HepG2 (cell line): ENCODE measurements at regions not wholly inside any gene's neighbourhood (a gene's known extent, or its start where the extent isn't known, plus 50 kb on each side); places are given as distances from the start of the nearest gene placed in this dataset.
A peak's percentile ranks its signal among the peaks of the same experiment; 100 is the strongest.

Experiments used
- ATAC-seq: fragments of 200-7000 bp; cut with Tn5 transposase; 3 replicates; pipeline ENCODE4 v1.9.1; 2020; ENCODE audit warnings: mild to moderate bottlenecking, moderate library complexity
- BruUV-seq: library from RNA; stranded (reverse); fragments of 400-500 nt; replicated peaks from 2 replicates; lab custom pipeline; 2021; lab: Mats Ljungman, UMichigan
- CTCF ChIA-PET: fragments of 300-600 bp; formaldehyde crosslinking; extraction: SDS; loops from one replicate; lab custom pipeline; 2021; ENCODE audit warnings: low total read pairs, inconsistent platforms, low intra/inter-chr PET ratio; lab: Yijun Ruan, JAX
- POLR2A ChIA-PET: fragments of 350-600 bp; sonication (Branson Sonifier 250); formaldehyde crosslinking; loops from one replicate; lab custom pipeline; 2020; ENCODE audit warnings: antibody characterized with exemption, inconsistent platforms; lab: Yijun Ruan, JAX
- DNase-seq: peaks from one replicate; pipeline ENCODE4 v3.0.0-alpha.2; 2015; ENCODE audit warnings: low spot score
- FAIRE-seq: peaks from 3 replicates; lab custom pipeline; 2011; peaks lifted over from hg19 to GRCh38; lab: Jason Lieb, UNC
- H2AFZ ChIP-seq: one replicate; pipeline ENCODE4 v1.6.1; 2011; ENCODE audit warnings: low read length, inconsistent platforms
- H3K27ac ChIP-seq: fragments of 300-600 bp; 3 replicates; pipeline ENCODE4 v1.8.0; 2011; ENCODE audit warnings: mixed run types, mild to moderate bottlenecking, mixed read lengths, low read length, inconsistent platforms; ENCODE audit not compliant: insufficient read depth; ENCODE audit errors: extremely low read length
- H3K27me3 ChIP-seq, 2 experiments: fragments of 200-600 bp in 1 of 2; 2 replicates in 1 of 2; 3 replicates in 1 of 2; pipeline versions ENCODE4 v1.6.0 to v1.8.0; 2011; ENCODE audit warnings: low read length in 2 of 2, mild to moderate bottlenecking in 2 of 2, moderate library complexity in 2 of 2, inconsistent platforms in 1 of 2; ENCODE audit not compliant: insufficient read depth in 2 of 2, control insufficient read depth in 1 of 2
- H3K36me3 ChIP-seq, 2 experiments: fragments of 200-600 bp in 1 of 2; replicated peaks in 1 of 2; 2 replicates in 1 of 2; 3 replicates in 1 of 2; pipeline versions ENCODE4 v1.5.1 to v1.8.0; 2011; ENCODE audit warnings: low read length in 2 of 2, inconsistent platforms in 1 of 2; ENCODE audit not compliant: insufficient read depth in 2 of 2, control insufficient read depth in 1 of 2
- H3K4me1 ChIP-seq: 2 replicates; pipeline ENCODE4 v1.5.1; 2012; ENCODE audit warnings: low read length, inconsistent platforms; ENCODE audit not compliant: insufficient read depth
- H3K4me2 ChIP-seq: 2 replicates; pipeline ENCODE4 v1.6.0; 2011; ENCODE audit warnings: low read depth, low read length, inconsistent platforms
- H3K4me3 ChIP-seq, 3 experiments: fragments of 200-600 bp in 1 of 3; sonication (generic), shearing (Covaris generic) in 1 of 3; replicated peaks in 1 of 3; 2 replicates each; pipeline ENCODE4 v1.5.1; 2011 to 2016; ENCODE audit warnings: low read length in 3 of 3, inconsistent platforms in 2 of 3, low read depth in 2 of 3, mild to moderate bottlenecking in 2 of 3, control low read depth in 1 of 3, mixed read lengths in 1 of 3; ENCODE audit not compliant: insufficient read depth in 1 of 3
- H3K79me2 ChIP-seq: one replicate; pipeline ENCODE4 v1.6.1; 2011; ENCODE audit warnings: low read length, inconsistent platforms; ENCODE audit not compliant: insufficient read depth
- H3K9ac ChIP-seq: 2 replicates; pipeline ENCODE4 v1.6.0; 2011; ENCODE audit warnings: mild to moderate bottlenecking, low read depth, low read length, inconsistent platforms; ENCODE audit not compliant: insufficient read depth
- H3K9me3 ChIP-seq: 2 replicates; pipeline ENCODE4 v1.5.1; 2012; ENCODE audit warnings: mild to moderate bottlenecking, low read length
- H4K20me1 ChIP-seq: 2 replicates; pipeline ENCODE4 v1.6.0; 2011; ENCODE audit warnings: inconsistent platforms, mild to moderate bottlenecking, low read length, moderate library complexity; ENCODE audit not compliant: insufficient read depth
- KLF16 ChIP-seq, 2 experiments: sonication (generic) in 1 of 2; formaldehyde crosslinking in 1 of 2; IDR thresholded peaks; 2 replicates each; pipeline versions ENCODE4 v1.6.1 to v1.8.0; 2016 to 2023; ENCODE audit warnings: missing genetic modification reagents in 2 of 2, missing compliant biosample characterization in 1 of 2
- STAG1 ChIP-seq: sonication (generic); formaldehyde crosslinking; IDR thresholded peaks from 2 replicates; pipeline ENCODE4 v1.4.0; 2020; ENCODE audit warnings: missing genetic modification reagents
- TFDP1 ChIP-seq: IDR thresholded peaks from 2 replicates; pipeline ENCODE4 v1.6.1; 2016; ENCODE audit warnings: missing compliant biosample characterization, missing genetic modification reagents, borderline replicate concordance
- ZNF343 ChIP-seq: sonication (generic); formaldehyde crosslinking; IDR thresholded peaks from 2 replicates; pipeline ENCODE4 v1.4.0; 2020; ENCODE audit warnings: mild to moderate bottlenecking, missing genetic modification reagents
- ZNF792 ChIP-seq: IDR thresholded peaks from 2 replicates; pipeline ENCODE4 v1.6.1; 2016
- WGBS: methylation state at CpG from one replicate; pipeline ENCODE4 v1.1.6; 2017; ENCODE audit warnings: low lambda C conversion rate; 5-methylcytosine and 5-hydroxymethylcytosine counted together
- in situ Hi-C: cut with HindIII; loops from 2 replicates; pipeline ENCODE4 v1.10.0; 2017; ENCODE audit warnings: low pct_unique_long_range_greater_than_20kb; ENCODE audit not compliant: extremely low pct_ligation_motif_present
- intact Hi-C: fragments of 100-400 bp; cut with micrococcal nuclease; formaldehyde crosslinking; loops from one replicate; pipeline ENCODE4 v1.10.0; 2022; ENCODE audit not compliant: unreplicated experiment
- TF ChIP-seq, protein P1 (sequence below): sonication (generic); formaldehyde crosslinking; IDR thresholded peaks from 2 replicates; pipeline ENCODE4 v1.5.0; 2020; ENCODE audit warnings: mild to moderate bottlenecking, missing genetic modification reagents, moderate library complexity

- H3K27ac ChIP-seq: no peak overlapping the region
- no peaks in the 10 kb centered on the region for H3K36me3 ChIP-seq
- no peak overlapping the region for H3K4me3 ChIP-seq
- intact Hi-C loops: no loop called here
- DNase-seq (no peak), FAIRE-seq (no peak), ATAC-seq (no peak)
- no TSS peak for BruUV-seq
- ChIA-PET CTCF (no interaction called here), POLR2A (no interaction called here)
- H3K4me2 ChIP-seq: no peak overlapping the region
- in situ Hi-C loops: no loop called here
- H4K20me1 ChIP-seq: no peaks in the 10 kb centered on the region
- no peaks in the 10 kb centered on the region for H3K9me3 ChIP-seq
- H3K4me1 ChIP-seq: no peaks in the 10 kb centered on the region
- H2AFZ ChIP-seq: no peak overlapping the region
- no peaks in the 10 kb centered on the region for H3K79me2 ChIP-seq
- WGBS: 52% methylated on average over 1 of the region's 1 CpG
- no peaks in the 10 kb centered on the region for H3K27me3 ChIP-seq
- H3K9ac ChIP-seq: no peak overlapping the region
- TF ChIP-seq ZNF343 (CRISPR knock-in tag): no peak
Observed at GRCh38 chr4:135429528-135429927, 1227.9 kb upstream of the PABPC4L start.

- H3K4me2 ChIP-seq: no peak overlapping the region
- no peak overlapping the region for H3K9ac ChIP-seq
- H3K79me2 ChIP-seq: no peaks in the 10 kb centered on the region
- ChIA-PET CTCF (no interaction called here), POLR2A (no interaction called here)
- TF ChIP-seq KLF16 (CRISPR knock-in tag; IDR thresholded peaks at IDR 0.05) (no peak), STAG1 (CRISPR knock-in tag) (peak; percentile 25; the same call in 1 of the 2 replicates), TFDP1 (CRISPR knock-in tag) (no peak), ZNF792 (CRISPR knock-in tag) (peak; percentile 79)
- TF ChIP-seq, protein P1, sequence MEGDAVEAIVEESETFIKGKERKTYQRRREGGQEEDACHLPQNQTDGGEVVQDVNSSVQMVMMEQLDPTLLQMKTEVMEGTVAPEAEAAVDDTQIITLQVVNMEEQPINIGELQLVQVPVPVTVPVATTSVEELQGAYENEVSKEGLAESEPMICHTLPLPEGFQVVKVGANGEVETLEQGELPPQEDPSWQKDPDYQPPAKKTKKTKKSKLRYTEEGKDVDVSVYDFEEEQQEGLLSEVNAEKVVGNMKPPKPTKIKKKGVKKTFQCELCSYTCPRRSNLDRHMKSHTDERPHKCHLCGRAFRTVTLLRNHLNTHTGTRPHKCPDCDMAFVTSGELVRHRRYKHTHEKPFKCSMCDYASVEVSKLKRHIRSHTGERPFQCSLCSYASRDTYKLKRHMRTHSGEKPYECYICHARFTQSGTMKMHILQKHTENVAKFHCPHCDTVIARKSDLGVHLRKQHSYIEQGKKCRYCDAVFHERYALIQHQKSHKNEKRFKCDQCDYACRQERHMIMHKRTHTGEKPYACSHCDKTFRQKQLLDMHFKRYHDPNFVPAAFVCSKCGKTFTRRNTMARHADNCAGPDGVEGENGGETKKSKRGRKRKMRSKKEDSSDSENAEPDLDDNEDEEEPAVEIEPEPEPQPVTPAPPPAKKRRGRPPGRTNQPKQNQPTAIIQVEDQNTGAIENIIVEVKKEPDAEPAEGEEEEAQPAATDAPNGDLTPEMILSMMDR (CRISPR knock-in tag): peak; percentile 35
- no peak overlapping the region for H3K27ac ChIP-seq
- H2AFZ ChIP-seq: no peak overlapping the region
- 0 out of 2 replicates have a peak, but pooled peaks cover 7% of the 10 kb centered on the region for H3K9me3 ChIP-seq
- H3K4me1 ChIP-seq: no peaks in the 10 kb centered on the region
- BruUV-seq: no TSS peak
- in situ Hi-C loops: no loop called here
- intact Hi-C loops: loop anchor here (1.0 kb wide), 1 partner anchor 47 kb away; no protein-coding TSS in a partner anchor
- ATAC-seq (peak; percentile 59), DNase-seq (peak; percentile 3), FAIRE-seq (no peak)
- WGBS: 6% methylated on average over 1 of the region's 1 CpG
- no peak overlapping the region for H3K4me3 ChIP-seq
- no peaks in the 10 kb centered on the region for H3K36me3 ChIP-seq
- no peaks in the 10 kb centered on the region for H4K20me1 ChIP-seq
- H3K27me3 ChIP-seq: no peaks in the 10 kb centered on the region; a peak in 1 of 5 replicates
Observed at GRCh38 chr4:135418353-135418752, 1216.8 kb upstream of the PABPC4L start.
